Tibial nerve (tissue), 4 donors: ENCODE measurements at regions not wholly inside any gene's neighbourhood (a gene's known extent, or its start where the extent isn't known, plus 50 kb on each side); places are given as distances from the start of the nearest gene placed in this dataset.

Experiments
- EP300 ChIP-seq, 2 donors: sonication (generic); formaldehyde crosslinking; IDR thresholded peaks; one replicate each; pipeline ENCODE4 v1.6.1; 2017; ENCODE audit warnings: antibody characterized with exemption in 2 of 2, mild to moderate bottlenecking in 1 of 2
- TF ChIP-seq, protein P1 (sequence below), 5 experiments: fragments of 200-600 bp in 3 of 5; fragments of 450-650 bp in 2 of 5; sonication (generic) in 3 of 5; IDR thresholded peaks; one replicate each; pipeline ENCODE4 v1.5.1; 2016 to 2019; ENCODE audit warnings: antibody characterized with exemption in 5 of 5, mild to moderate bottlenecking in 3 of 5, moderate library complexity in 2 of 5

GRCh38 chr1:163932901-163933300 is 611.1 kb downstream of the NUF2 start:
- TF ChIP-seq, protein P1, sequence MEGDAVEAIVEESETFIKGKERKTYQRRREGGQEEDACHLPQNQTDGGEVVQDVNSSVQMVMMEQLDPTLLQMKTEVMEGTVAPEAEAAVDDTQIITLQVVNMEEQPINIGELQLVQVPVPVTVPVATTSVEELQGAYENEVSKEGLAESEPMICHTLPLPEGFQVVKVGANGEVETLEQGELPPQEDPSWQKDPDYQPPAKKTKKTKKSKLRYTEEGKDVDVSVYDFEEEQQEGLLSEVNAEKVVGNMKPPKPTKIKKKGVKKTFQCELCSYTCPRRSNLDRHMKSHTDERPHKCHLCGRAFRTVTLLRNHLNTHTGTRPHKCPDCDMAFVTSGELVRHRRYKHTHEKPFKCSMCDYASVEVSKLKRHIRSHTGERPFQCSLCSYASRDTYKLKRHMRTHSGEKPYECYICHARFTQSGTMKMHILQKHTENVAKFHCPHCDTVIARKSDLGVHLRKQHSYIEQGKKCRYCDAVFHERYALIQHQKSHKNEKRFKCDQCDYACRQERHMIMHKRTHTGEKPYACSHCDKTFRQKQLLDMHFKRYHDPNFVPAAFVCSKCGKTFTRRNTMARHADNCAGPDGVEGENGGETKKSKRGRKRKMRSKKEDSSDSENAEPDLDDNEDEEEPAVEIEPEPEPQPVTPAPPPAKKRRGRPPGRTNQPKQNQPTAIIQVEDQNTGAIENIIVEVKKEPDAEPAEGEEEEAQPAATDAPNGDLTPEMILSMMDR (IDR thresholded peaks at IDR 0.05), result no peak
- TF ChIP-seq EP300 (IDR thresholded peaks at IDR 0.05), result no peak
